ENCODE measurements at regions not wholly inside any gene's neighbourhood (a gene's known extent, or its start where the extent isn't known, plus 50 kb on each side); places are given as distances from the start of the nearest gene placed in this dataset.

- TF ChIP-seq CTCF (IDR thresholded peaks at IDR 0.05) (no peak), POLR2A (IDR thresholded peaks at IDR 0.05) (no peak)
Measured at GRCh38 chr19:14305706-14306105, 75.5 kb upstream of the ADGRE5 start.

Measured in thyroid gland (tissue), 4 donors.